H1 (cell line): ENCODE measurements at regions not wholly inside any gene's neighbourhood (a gene's known extent, or its start where the extent isn't known, plus 50 kb on each side); places are given as distances from the start of the nearest gene placed in this dataset.

Source experiments
- CTCF ChIA-PET: fragments of 300-600 bp; sonication (Branson Sonifier 250); formaldehyde crosslinking; loops from one replicate; lab custom pipeline; 2021; ENCODE audit not compliant: partially characterized antibody; lab: Charles Lee
- POLR2A ChIA-PET: fragments of 300-600 bp; sonication (Branson Sonifier 250); formaldehyde crosslinking; loops from one replicate; lab custom pipeline; 2021; ENCODE audit warnings: inconsistent platforms; ENCODE audit not compliant: partially characterized antibody; lab: Charles Lee
- DNase-seq, 2 experiments: peaks; one replicate each; pipeline versions ENCODE4 v3.0.0 to v3.0.0-alpha.2; 2010 to 2022; ENCODE audit warnings: low spot score in 2 of 2, low read depth in 1 of 2, mixed read lengths in 1 of 2
- FAIRE-seq: peaks from 2 replicates; lab custom pipeline; 2011; peaks lifted over from hg19 to GRCh38; lab: Jason Lieb, UNC
- H2AFZ ChIP-seq: 2 replicates; pipeline ENCODE4 v1.8.1; 2012; ENCODE audit warnings: low read length, inconsistent platforms
- H2AK5ac ChIP-seq: 2 replicates; pipeline ENCODE4 v1.6.1; 2013; ENCODE audit warnings: low read depth, low read length
- H2BK120ac ChIP-seq: replicated peaks from 2 replicates; pipeline ENCODE3; 2013; ENCODE audit warnings: low read depth, low read length, inconsistent platforms
- H2BK12ac ChIP-seq: 2 replicates; pipeline ENCODE4 v1.6.1; 2013; ENCODE audit warnings: low read depth, low read length
- H2BK15ac ChIP-seq: 2 replicates; pipeline ENCODE4 v1.6.1; 2013; ENCODE audit warnings: low read length
- H2BK20ac ChIP-seq: 2 replicates; pipeline ENCODE4 v1.6.1; 2013; ENCODE audit warnings: low read length
- H2BK5ac ChIP-seq: 2 replicates; pipeline ENCODE4 v1.6.1; 2013; ENCODE audit warnings: low read depth, low read length
- H3K14ac ChIP-seq: 2 replicates; pipeline ENCODE4 v1.6.1; 2013; ENCODE audit warnings: inconsistent platforms; ENCODE audit not compliant: insufficient read length
- H3K18ac ChIP-seq: 2 replicates; pipeline ENCODE4 v1.6.1; 2013; ENCODE audit warnings: low read length; ENCODE audit errors: extremely low read depth
- H3K23ac ChIP-seq: 2 replicates; pipeline ENCODE4 v1.6.1; 2013; ENCODE audit warnings: inconsistent platforms; ENCODE audit not compliant: insufficient read length
- H3K23me2 ChIP-seq: 2 replicates; pipeline ENCODE4 v1.6.1; 2013; ENCODE audit warnings: low read depth, low read length
- H3K27ac ChIP-seq: 2 replicates; pipeline ENCODE4 v1.6.1; 2011; ENCODE audit warnings: low read depth, low read length, inconsistent platforms
- H3K27me3 ChIP-seq, 4 experiments: replicated peaks in 1 of 4; 1 replicate in 1 of 4; 2 replicates in 3 of 4; pipeline versions ENCODE4 v1.6.1 to v1.8.1; 2011 to 2013; ENCODE audit warnings: low read length in 3 of 4, mild to moderate bottlenecking in 3 of 4, inconsistent platforms in 2 of 4, mixed read lengths in 2 of 4, moderate library complexity in 1 of 4; ENCODE audit not compliant: control insufficient read depth in 3 of 4, insufficient read depth in 3 of 4; ENCODE audit errors: extremely low read depth in 1 of 4
- H3K36me3 ChIP-seq, 4 experiments: 2 replicates each; pipeline versions ENCODE4 v1.6.1 to v1.8.1; 2011 to 2013; ENCODE audit warnings: mild to moderate bottlenecking in 4 of 4, low read length in 3 of 4, moderate library complexity in 2 of 4, control low read depth in 1 of 4, inconsistent platforms in 1 of 4; ENCODE audit not compliant: insufficient read depth in 4 of 4, control insufficient read depth in 2 of 4
- H3K4ac ChIP-seq: replicated peaks from 2 replicates; pipeline ENCODE3; 2013; ENCODE audit warnings: low read length, low read depth, mixed read lengths, inconsistent platforms; ENCODE audit not compliant: insufficient read length
- H3K4me1 ChIP-seq, 4 experiments: replicated peaks in 1 of 4; 1 replicate in 1 of 4; 2 replicates in 3 of 4; pipeline versions ENCODE4 v1.6.1 to v1.8.1; 2011 to 2013; ENCODE audit warnings: low read length in 3 of 4, inconsistent platforms in 2 of 4, mixed read lengths in 1 of 4; ENCODE audit not compliant: insufficient read depth in 4 of 4, control insufficient read depth in 3 of 4
- H3K4me2 ChIP-seq, 2 experiments: 2 replicates each; pipeline versions ENCODE4 v1.6.1 to v1.8.1; 2011 to 2013; ENCODE audit warnings: low read depth in 2 of 2, low read length in 2 of 2, control low read depth in 1 of 2, inconsistent platforms in 1 of 2, mild to moderate bottlenecking in 1 of 2; ENCODE audit not compliant: insufficient read depth in 1 of 2
- H3K4me3 ChIP-seq, 4 experiments: fragments of 200-600, 300-600 bp in 1 of 4; sonication (generic), shearing (Covaris generic), sonication (Bioruptor Twin) in 1 of 4; 2 replicates each; pipeline versions ENCODE4 v1.5.1 to v1.8.1; 2011 to 2016; ENCODE audit warnings: low read length in 4 of 4, low read depth in 3 of 4, control low read depth in 2 of 4, inconsistent platforms in 2 of 4, mild to moderate bottlenecking in 2 of 4, mixed read lengths in 1 of 4, moderate library complexity in 1 of 4; ENCODE audit not compliant: insufficient read depth in 2 of 4; ENCODE audit errors: extremely low read depth in 1 of 4
- H3K56ac ChIP-seq: replicated peaks from 2 replicates; pipeline ENCODE3; 2013; ENCODE audit warnings: low read depth, mild to moderate bottlenecking, mixed read lengths, low read length, inconsistent platforms; ENCODE audit not compliant: insufficient read length
- H3K79me1 ChIP-seq: 2 replicates; pipeline ENCODE4 v1.6.1; 2013; ENCODE audit warnings: low read depth, low read length, control low read depth
- H3K79me2 ChIP-seq, 2 experiments: 2 replicates each; pipeline versions ENCODE4 v1.6.1 to v1.8.1; 2012 to 2013; ENCODE audit warnings: low read length in 2 of 2, mild to moderate bottlenecking in 2 of 2, inconsistent platforms in 1 of 2; ENCODE audit not compliant: insufficient read depth in 2 of 2, control insufficient read depth in 1 of 2
- H3K9ac ChIP-seq, 4 experiments: replicated peaks in 1 of 4; 1 replicate in 1 of 4; 2 replicates in 3 of 4; pipeline versions ENCODE4 v1.6.1 to v1.8.1; 2011 to 2013; ENCODE audit warnings: low read depth in 3 of 4, low read length in 3 of 4, control low read depth in 2 of 4, mild to moderate bottlenecking in 2 of 4, moderate library complexity in 2 of 4, inconsistent platforms in 1 of 4; ENCODE audit errors: extremely low read depth in 1 of 4
- H3K9me3 ChIP-seq, 2 experiments: 2 replicates each; pipeline versions ENCODE4 v1.6.1 to v1.8.1; 2012 to 2013; ENCODE audit warnings: mild to moderate bottlenecking in 2 of 2, moderate library complexity in 2 of 2, control low read depth in 1 of 2, inconsistent platforms in 1 of 2, low read depth in 1 of 2, low read length in 1 of 2, mixed read lengths in 1 of 2; ENCODE audit not compliant: insufficient read depth in 2 of 2
- H4K20me1 ChIP-seq, 2 experiments: replicated peaks in 1 of 2; 2 replicates each; pipeline versions ENCODE3 to v1.8.1; 2011 to 2013; ENCODE audit warnings: inconsistent platforms in 2 of 2, low read length in 2 of 2, mild to moderate bottlenecking in 1 of 2; ENCODE audit not compliant: insufficient read depth in 2 of 2, control insufficient read depth in 1 of 2
- H4K5ac ChIP-seq: 2 replicates; pipeline ENCODE4 v1.6.1; 2013; ENCODE audit warnings: low read length, low read depth, mixed read lengths, inconsistent platforms; ENCODE audit not compliant: insufficient read length
- H4K8ac ChIP-seq: 2 replicates; pipeline ENCODE4 v1.8.0; 2013; ENCODE audit warnings: mild to moderate bottlenecking, moderate library complexity, low read length, inconsistent platforms; ENCODE audit not compliant: insufficient read depth; ENCODE audit errors: extremely low read depth
- H4K91ac ChIP-seq: replicated peaks from 2 replicates; pipeline ENCODE3; 2013; ENCODE audit warnings: low read length, mixed read lengths, inconsistent platforms; ENCODE audit not compliant: insufficient read length
- BCL11A ChIP-seq, 2 experiments: IDR thresholded peaks; one replicate each; pipeline ENCODE4 v1.6.1; 2011; ENCODE audit warnings: low read depth in 2 of 2, low read length in 2 of 2, mild to moderate bottlenecking in 2 of 2
- CHD1 ChIP-seq: IDR thresholded peaks from 2 replicates; pipeline ENCODE4 v1.6.1; 2012; ENCODE audit warnings: low read depth, low read length, improper control_type of control experiment
- CHD2 ChIP-seq: IDR thresholded peaks from 2 replicates; pipeline ENCODE4 v1.6.1; 2012; ENCODE audit warnings: low read length, improper control_type of control experiment
- E2F6 ChIP-seq: IDR thresholded peaks from 2 replicates; pipeline ENCODE4 v1.6.1; 2012; ENCODE audit warnings: inconsistent platforms
- EGR1 ChIP-seq: IDR thresholded peaks from 2 replicates; pipeline ENCODE4 v1.6.1; 2011; ENCODE audit warnings: low read depth, low read length, borderline replicate concordance
- EZH2 ChIP-seq: fragments of 200-600 bp; sonication (generic); IDR thresholded peaks from 2 replicates; pipeline ENCODE4 v1.7.1; 2012; ENCODE audit warnings: low read depth, mild to moderate bottlenecking, moderate library complexity, low read length, inconsistent platforms; ENCODE audit not compliant: severe bottlenecking
- POLR2A ChIP-seq, 2 experiments: IDR thresholded peaks; 1 replicate in 1 of 2; 2 replicates in 1 of 2; pipeline ENCODE4 v1.6.1; 2011; ENCODE audit warnings: low read depth in 2 of 2, low read length in 2 of 2, mild to moderate bottlenecking in 2 of 2; ENCODE audit errors: control extremely low read depth in 1 of 2
- RNF2 ChIP-seq: fragments of 200-900, 300-1000 bp; sonication (generic); IDR thresholded peaks from 2 replicates; pipeline ENCODE4 v1.7.1; 2016; ENCODE audit warnings: borderline replicate concordance, low read depth, mild to moderate bottlenecking, antibody characterized with exemption, low read length; ENCODE audit not compliant: poor library complexity, severe bottlenecking; ENCODE audit errors: missing control alignments
- SIN3A ChIP-seq, 2 experiments: IDR thresholded peaks in 1 of 2; conservative IDR thresholded peaks in 1 of 2; 2 replicates each; pipeline ENCODE4 v1.6.1; 2011 to 2012; ENCODE audit warnings: low read length in 2 of 2, improper control_type of control experiment in 1 of 2, low read depth in 1 of 2, mild to moderate bottlenecking in 1 of 2
- SIX5 ChIP-seq: IDR thresholded peaks from 2 replicates; pipeline ENCODE4 v1.6.1; 2011; ENCODE audit warnings: mild to moderate bottlenecking, low read depth, low read length
- SP4 ChIP-seq: IDR thresholded peaks from 2 replicates; pipeline ENCODE4 v1.6.1; 2012; ENCODE audit warnings: low read length, inconsistent platforms
- SRF ChIP-seq: IDR thresholded peaks from 2 replicates; pipeline ENCODE4 v1.6.1; 2011; ENCODE audit warnings: mild to moderate bottlenecking, low read depth, low read length, moderate library complexity
- TAF1 ChIP-seq: IDR thresholded peaks from 2 replicates; pipeline ENCODE4 v1.6.1; 2011; ENCODE audit warnings: mild to moderate bottlenecking, low read depth, low read length
- YY1 ChIP-seq: IDR thresholded peaks from 2 replicates; pipeline ENCODE4 v1.6.1; 2011; ENCODE audit warnings: low read depth, mild to moderate bottlenecking, low read length
- WGBS, 2 experiments: shearing (Covaris generic) in 1 of 2; methylation state at CpG; one replicate each; pipeline versions ENCODE4 v1.1.6 to v1.1.7; 2013 to 2015; ENCODE audit warnings: low lambda C conversion rate in 2 of 2, mixed read lengths in 2 of 2, inconsistent platforms in 1 of 2, low coverage in 1 of 2, missing lambda C conversion rate in 1 of 2; ENCODE audit not compliant: insufficient replicate concordance in 2 of 2, insufficient coverage in 1 of 2, insufficient read length in 1 of 2; ENCODE audit errors: extremely low coverage in 1 of 2, missing lambda C conversion rate in 1 of 2; 5-methylcytosine and 5-hydroxymethylcytosine counted together

- Histone ChIP-seq H3K4me1 (peaks cover 0 to 10% (median 5%) of the 10 kb centered on the region in 4 experiments; a peak in 4 of 7 replicates), H3K4me3 (no peak overlapping the region), H2AK5ac (no peak overlapping the region), H3K9ac (no peak overlapping the region), H4K20me1 (no peaks in the 10 kb centered on the region), H4K8ac (no peak overlapping the region), H3K79me2 (no peaks in the 10 kb centered on the region), H2BK5ac (peak overlapping the region; percentile 46; the same call in 1 of the 2 replicates), H2BK15ac (no peak overlapping the region), H3K9me3 (no peaks in the 10 kb centered on the region), H3K27ac (no peak overlapping the region), H3K4me2 (no peak overlapping the region), H2BK12ac (peak overlapping the region; percentile 89; the same call in 1 of the 2 replicates), H4K91ac (peak overlapping the region; percentile 14), H3K23ac (no peak overlapping the region), H3K14ac (no peak overlapping the region), H3K18ac (no peak overlapping the region), H3K79me1 (no peaks in the 10 kb centered on the region), H3K36me3 (no peaks in the 10 kb centered on the region), H2BK120ac (peak overlapping the region; percentile 86), H2BK20ac (peak overlapping the region; percentile 64; the same call in 1 of the 2 replicates), H3K27me3 (peaks cover 0 to 1% (median 0%) of the 10 kb centered on the region in 4 experiments; a peak in 1 of 7 replicates), H3K56ac (no peak overlapping the region), H3K23me2 (no peaks in the 10 kb centered on the region), H2AFZ (no peak overlapping the region), H3K4ac (no peak overlapping the region), H4K5ac (peak overlapping the region; percentile 10)
- CTCF ChIA-PET = interaction anchor here (0.7 to 0.8 kb wide), 2 partner anchors 58 to 70 kb away, joined by 3 read pairs; no protein-coding TSS in a partner anchor
- POLR2A ChIA-PET = interaction anchor here (0.5 kb wide), 1 partner anchor 184 kb away, joined by 3 read pairs; no protein-coding TSS in a partner anchor
- WGBS, 2 experiments = 87% methylated on average over 3 of the region's 3 CpGs; no CpG with 5 or more reads in 1 of the 2 experiments
- DNase-seq (no peak), FAIRE-seq (no peak)
- TF ChIP-seq EZH2 = no peak
- TF ChIP-seq CHD1 = no peak
- no peak for TF ChIP-seq E2F6
- TF ChIP-seq YY1 = no peak
- no peak for TF ChIP-seq SP4
- TF ChIP-seq EGR1 = no peak
- TF ChIP-seq POLR2A (IDR thresholded peaks at IDR 0.05; ENCODE audit: control extremely low read depth in 1 of 2, low read depth in 2 of 2, low read length in 2 of 2) = no peak
- no peak for TF ChIP-seq SIN3A (conservative IDR thresholded peaks at IDR 0.05 in 1 of 2, IDR thresholded peaks at IDR 0.05 in 1 of 2; ENCODE audit: low read depth in 1 of 2, low read length in 2 of 2)
- no peak for TF ChIP-seq TAF1
- TF ChIP-seq BCL11A (IDR thresholded peaks at IDR 0.05; ENCODE audit: low read depth in 2 of 2, low read length in 2 of 2) = no peak
- TF ChIP-seq RNF2 = no peak
- TF ChIP-seq CHD2 = no peak
- no peak for TF ChIP-seq SRF
- no peak for TF ChIP-seq SIX5
These were observed 167.3 kb upstream of the NANOGP8 start for GRCh38 chr15:35252351-35252865.
